MM.1S (cell line): ENCODE measurements at regions not wholly inside any gene's neighbourhood (a gene's known extent, or its start where the extent isn't known, plus 50 kb on each side); places are given as distances from the start of the nearest gene placed in this dataset.

ENCODE experiments used
- DNase-seq: peaks from one replicate; pipeline ENCODE4 v3.0.0-alpha.2; 2015
- H2AFZ ChIP-seq: fragments of 300-600 bp; sonication (generic); 2 replicates; pipeline ENCODE4 v1.6.0; 2016; ENCODE audit warnings: antibody characterized with exemption, low read length
- H3F3A ChIP-seq: fragments of 300-600 bp; sonication (generic); 2 replicates; pipeline ENCODE4 v1.6.1; 2016; ENCODE audit warnings: mild to moderate bottlenecking, antibody characterized with exemption, low read length, moderate library complexity, mixed read lengths; ENCODE audit not compliant: insufficient read depth
- H3K27ac ChIP-seq: fragments of 300-600 bp; sonication (generic); 2 replicates; pipeline ENCODE4 v1.5.1; 2016; ENCODE audit warnings: mild to moderate bottlenecking, low read length
- H3K27me3 ChIP-seq: fragments of 300-600 bp; sonication (generic); replicated peaks from 2 replicates; pipeline ENCODE4 v1.6.0; 2016; ENCODE audit warnings: low read length; ENCODE audit not compliant: insufficient read depth
- H3K36me3 ChIP-seq: fragments of 300-600 bp; sonication (generic); replicated peaks from 2 replicates; pipeline ENCODE4 v1.6.1; 2016; ENCODE audit warnings: mild to moderate bottlenecking, low read length, mixed read lengths; ENCODE audit not compliant: insufficient read depth
- H3K4me1 ChIP-seq: fragments of 300-600 bp; sonication (generic); 2 replicates; pipeline ENCODE4 v1.6.1; 2016; ENCODE audit warnings: low read length, mixed read lengths
- H3K4me2 ChIP-seq: fragments of 300-600 bp; sonication (generic); 2 replicates; pipeline ENCODE4 v1.6.0; 2016; ENCODE audit warnings: low read depth, low read length
- H3K4me3 ChIP-seq: fragments of 300-600 bp; sonication (generic); 2 replicates; pipeline ENCODE4 v1.5.1; 2016; ENCODE audit warnings: low read length, mixed read lengths
- H3K79me2 ChIP-seq: fragments of 300-600 bp; sonication (generic); 2 replicates; pipeline ENCODE4 v1.6.1; 2016; ENCODE audit warnings: mixed run types, low read length, mixed read lengths
- H3K9ac ChIP-seq: fragments of 300-600 bp; sonication (generic); 2 replicates; pipeline ENCODE4 v1.6.1; 2016; ENCODE audit warnings: low read length, mixed read lengths
- H3K9me2 ChIP-seq: fragments of 300-600 bp; sonication (generic); replicated peaks from 2 replicates; pipeline ENCODE4 v1.6.1; 2016; ENCODE audit warnings: mild to moderate bottlenecking, low read length, mixed read lengths; ENCODE audit not compliant: insufficient read depth
- H3K9me3 ChIP-seq: fragments of 300-600 bp; sonication (generic); replicated peaks from 2 replicates; pipeline ENCODE4 v1.6.1; 2016; ENCODE audit warnings: mild to moderate bottlenecking, low read length, mixed read lengths; ENCODE audit not compliant: insufficient read depth
- H4K20me1 ChIP-seq: fragments of 300-600 bp; sonication (generic); 2 replicates; pipeline ENCODE4 v1.6.1; 2016; ENCODE audit warnings: mild to moderate bottlenecking, low read length, moderate library complexity, mixed read lengths; ENCODE audit not compliant: insufficient read depth
- CTCF ChIP-seq: fragments of 300-600 bp; sonication (generic); IDR thresholded peaks from 2 replicates; pipeline ENCODE4 v1.5.1; 2016; ENCODE audit warnings: antibody characterized with exemption, low read length, mixed read lengths
- EZH2 ChIP-seq: fragments of 300-600 bp; sonication (generic); optimal IDR thresholded peaks from 2 replicates; pipeline ENCODE3; 2017; ENCODE audit warnings: low read depth, mild to moderate bottlenecking, antibody characterized with exemption, low read length, mixed read lengths
- EZH2phosphoT487 ChIP-seq: fragments of 300-600 bp; sonication (generic); IDR thresholded peaks from 2 replicates; pipeline ENCODE4 v1.6.1; 2018; ENCODE audit warnings: antibody characterized with exemption, low read length

GRCh38 chr11:95308512-95309035 lies 77.6 kb upstream of the SESN3 start:
- Histone ChIP-seq H3K27me3 (no peaks in the 10 kb centered on the region), H3K27ac (no peak overlapping the region), H3K79me2 (no peaks in the 10 kb centered on the region), H3F3A (no peaks in the 10 kb centered on the region), H2AFZ (no peak overlapping the region), H3K4me3 (no peak overlapping the region), H3K9me3 (no peaks in the 10 kb centered on the region), H3K36me3 (no peaks in the 10 kb centered on the region), H3K9ac (no peak overlapping the region), H3K9me2 (no peaks in the 10 kb centered on the region), H4K20me1 (no peaks in the 10 kb centered on the region), H3K4me1 (no peaks in the 10 kb centered on the region), H3K4me2 (no peak overlapping the region)
- DNase-seq: no peak
- TF ChIP-seq EZH2phosphoT487 (no peak), CTCF (no peak), EZH2 (no peak)

- Histone ChIP-seq H3K27ac (no peak overlapping the region), H3K4me2 (no peak overlapping the region), H4K20me1 (no peaks in the 10 kb centered on the region), H3F3A (no peaks in the 10 kb centered on the region), H3K9ac (no peak overlapping the region), H3K9me2 (no peaks in the 10 kb centered on the region), H3K79me2 (no peaks in the 10 kb centered on the region), H3K27me3 (no peaks in the 10 kb centered on the region), H3K4me1 (no peaks in the 10 kb centered on the region), H2AFZ (no peak overlapping the region), H3K36me3 (no peaks in the 10 kb centered on the region), H3K9me3 (no peaks in the 10 kb centered on the region), H3K4me3 (no peak overlapping the region)
- DNase-seq: no peak
- no peak for TF ChIP-seq EZH2phosphoT487
- TF ChIP-seq EZH2: no peak
- no peak for TF ChIP-seq CTCF
Measured at GRCh38 chr11:95307286-95307685, 76.3 kb upstream of the SESN3 start.

- DNase-seq: no peak
- H3K4me3 ChIP-seq: no peak overlapping the region
- H3K36me3 ChIP-seq: no peaks in the 10 kb centered on the region
- no peak overlapping the region for H3K27ac ChIP-seq
- H3K9me2 ChIP-seq: no peaks in the 10 kb centered on the region
- H3K9me3 ChIP-seq: no peaks in the 10 kb centered on the region
- no peaks in the 10 kb centered on the region for H3K79me2 ChIP-seq
- no peak for TF ChIP-seq EZH2
- TF ChIP-seq EZH2phosphoT487: no peak
- TF ChIP-seq CTCF: no peak
- no peaks in the 10 kb centered on the region for H3K27me3 ChIP-seq
- no peak overlapping the region for H2AFZ ChIP-seq
- no peaks in the 10 kb centered on the region for H4K20me1 ChIP-seq
- no peak overlapping the region for H3K4me2 ChIP-seq
- H3K4me1 ChIP-seq: no peaks in the 10 kb centered on the region
- H3K9ac ChIP-seq: no peak overlapping the region
- no peaks in the 10 kb centered on the region for H3F3A ChIP-seq
Measured at GRCh38 chr11:95306801-95307200, 75.8 kb upstream of the SESN3 start.
